ENCODE measurements at regions not wholly inside any gene's neighbourhood (a gene's known extent, or its start where the extent isn't known, plus 50 kb on each side); places are given as distances from the start of the nearest gene placed in this dataset.

DNA sequence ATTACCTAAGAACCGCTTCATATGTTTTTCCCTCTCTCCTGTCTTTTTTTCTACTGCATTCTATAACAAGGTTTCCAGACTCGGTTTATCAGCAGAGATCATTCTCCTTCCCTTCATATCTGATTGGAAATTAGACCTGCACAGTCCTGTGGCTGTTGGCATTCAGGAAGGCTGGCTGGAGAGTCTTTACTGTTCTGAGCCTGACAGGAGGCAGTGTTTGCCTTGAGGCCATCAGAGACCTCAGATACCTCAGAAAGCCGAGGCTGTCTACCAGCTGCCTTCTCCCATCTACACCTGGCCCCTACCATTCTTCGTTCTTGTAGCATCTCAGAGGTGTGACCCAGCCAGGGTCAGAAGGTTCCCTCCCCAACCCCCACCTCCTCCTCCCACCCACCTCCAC is 182.0 kb downstream of the CAND1 start:
- no TSS peak for BruUV-seq (replicated peaks)
- H3K27me3 ChIP-seq (ENCODE audit: control insufficient read depth in 2 of 2, insufficient read depth in 2 of 2, low read length in 2 of 2), result 0 out of 5 replicates have a peak, but pooled peaks cover 0 to 3% of the 10 kb centered on the region in 2 experiments
- H3K27ac ChIP-seq (ENCODE audit: extremely low read depth, low read depth, low read length), result no peak overlapping the region
- H4K20me1 ChIP-seq (replicated peaks; ENCODE audit: control insufficient read depth, insufficient read depth, low read length), result no peaks in the 10 kb centered on the region
- no peak overlapping the region for H3K4me3 ChIP-seq
- no peak overlapping the region for H3K9ac ChIP-seq (ENCODE audit: insufficient read depth in 1 of 2, low read depth in 2 of 2, low read length in 2 of 2)
- ChIA-PET CTCF (ENCODE audit: low intra/inter-chr PET ratio) (no interaction called here), POLR2A (interaction anchor here (0.6 to 1.7 kb wide), 2 partner anchors 9 to 16 kb away, joined by 3 read pairs; no protein-coding TSS in a partner anchor)
- no peaks in the 10 kb centered on the region for H3K4me1 ChIP-seq (replicated peaks in 1 of 2; ENCODE audit: control insufficient read depth in 2 of 2, insufficient read depth in 2 of 2, low read length in 2 of 2)
- no peak for DNase-seq (ENCODE audit: extremely low read depth in 1 of 4, low spot score in 3 of 4)
- no peaks in the 10 kb centered on the region for H3K9me3 ChIP-seq (replicated peaks; ENCODE audit: control insufficient read depth, insufficient read depth, low read depth, low read length)
- ATAC-seq, result no peak
- no peaks in the 10 kb centered on the region for H3K9me1 ChIP-seq (ENCODE audit: control insufficient read depth, insufficient read depth, low read length)
- FAIRE-seq, result no peak
- no peaks in the 10 kb centered on the region for H3K36me3 ChIP-seq (ENCODE audit: control insufficient read depth, insufficient read depth, low read length)
- in situ Hi-C loops (cut with MboI), result no loop called here
- TF ChIP-seq ETV5 (CRISPR knock-in tag; IDR thresholded peaks at IDR 0.05; ENCODE audit: low read depth), result no peak
- TF ChIP-seq KDM1A (IDR thresholded peaks at IDR 0.05), result no peak
- TF ChIP-seq ZNF3 (CRISPR knock-in tag; IDR thresholded peaks at IDR 0.05), result no peak
- no peak for TF ChIP-seq SP1 (CRISPR knock-in tag; IDR thresholded peaks at IDR 0.05)
- TF ChIP-seq ZNF316 (IDR thresholded peaks at IDR 0.05), result no peak
- no peak for TF ChIP-seq SRF (CRISPR knock-in tag; IDR thresholded peaks at IDR 0.05)
- TF ChIP-seq, protein P1, sequence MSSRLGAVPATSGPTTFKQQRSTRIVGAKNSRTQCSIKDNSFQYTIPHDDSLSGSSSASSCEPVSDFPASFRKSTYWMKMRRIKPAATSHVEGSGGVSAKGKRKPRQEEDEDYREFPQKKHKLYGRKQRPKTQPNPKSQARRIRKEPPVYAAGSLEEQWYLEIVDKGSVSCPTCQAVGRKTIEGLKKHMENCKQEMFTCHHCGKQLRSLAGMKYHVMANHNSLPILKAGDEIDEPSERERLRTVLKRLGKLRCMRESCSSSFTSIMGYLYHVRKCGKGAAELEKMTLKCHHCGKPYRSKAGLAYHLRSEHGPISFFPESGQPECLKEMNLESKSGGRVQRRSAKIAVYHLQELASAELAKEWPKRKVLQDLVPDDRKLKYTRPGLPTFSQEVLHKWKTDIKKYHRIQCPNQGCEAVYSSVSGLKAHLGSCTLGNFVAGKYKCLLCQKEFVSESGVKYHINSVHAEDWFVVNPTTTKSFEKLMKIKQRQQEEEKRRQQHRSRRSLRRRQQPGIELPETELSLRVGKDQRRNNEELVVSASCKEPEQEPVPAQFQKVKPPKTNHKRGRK (tag; IDR thresholded peaks at IDR 0.05), result no peak
- no peak for TF ChIP-seq NFYB (IDR thresholded peaks at IDR 0.05; ENCODE audit: extremely low read depth, insufficient read length)
- no peak for TF ChIP-seq PTTG1 (tag; IDR thresholded peaks at IDR 0.05; ENCODE audit: low read depth)
- TF ChIP-seq TEAD2 (tag; IDR thresholded peaks at IDR 0.05), result no peak
- no peak for TF ChIP-seq GATAD2A (IDR thresholded peaks at IDR 0.05)
- no peak for TF ChIP-seq DACH1 (IDR thresholded peaks at IDR 0.05; ENCODE audit: partially characterized antibody)
- no peak for TF ChIP-seq ARID2 (IDR thresholded peaks at IDR 0.05)
- TF ChIP-seq ZBTB43 (CRISPR knock-in tag; IDR thresholded peaks at IDR 0.05), result no peak
- TF ChIP-seq ETV6 (IDR thresholded peaks at IDR 0.05; ENCODE audit: borderline replicate concordance in 1 of 2, low read depth in 2 of 2, low read length in 1 of 2), result no peak
- no peak for TF ChIP-seq ETV6 (CRISPR knock-in tag; IDR thresholded peaks at IDR 0.05; ENCODE audit: borderline replicate concordance)
- no peak for TF ChIP-seq KLF13 (tag; IDR thresholded peaks at IDR 0.05; ENCODE audit: borderline replicate concordance, low read depth)
- TF ChIP-seq ZNF717 (CRISPR knock-in tag; IDR thresholded peaks at IDR 0.05), result no peak
- no peak for TF ChIP-seq ZBTB49 (CRISPR knock-in tag; IDR thresholded peaks at IDR 0.05; ENCODE audit: borderline replicate concordance)
- TF ChIP-seq STAT5B (CRISPR knock-in tag; IDR thresholded peaks at IDR 0.05), result no peak
- intact Hi-C loops (cut with micrococcal nuclease), result no loop called here
- H3K79me2 ChIP-seq (ENCODE audit: control insufficient read depth, insufficient read depth, low read length), result no peaks in the 10 kb centered on the region
- H3K4me2 ChIP-seq (ENCODE audit: insufficient read depth, low read length), result no peak overlapping the region
- no peak overlapping the region for H2AFZ ChIP-seq (ENCODE audit: low read depth, low read length)
- 5% methylated on average over 4 of the region's 4 CpGs for WGBS (ENCODE audit: insufficient coverage, low coverage, missing lambda C conversion rate)

Data from K562 (cell line).